ENCODE measurements at regions not wholly inside any gene's neighbourhood (a gene's known extent, or its start where the extent isn't known, plus 50 kb on each side); places are given as distances from the start of the nearest gene placed in this dataset.

- TF ChIP-seq CTCF (IDR thresholded peaks at IDR 0.05) (no peak), POLR2A (IDR thresholded peaks at IDR 0.05) (no peak)
Observed at GRCh38 chr9:18317896-18318295, 156.1 kb upstream of the ADAMTSL1 start.

All from uterus (tissue), 2 donors.